ENCODE measurements at regions not wholly inside any gene's neighbourhood (a gene's known extent, or its start where the extent isn't known, plus 50 kb on each side); places are given as distances from the start of the nearest gene placed in this dataset.

GRCh38 chr9:82695704-82696103, 367.2 kb downstream of the RASEF start:
- DNase-seq: no peak
- CTCF ChIA-PET: no interaction called here
- Mint-ChIP-seq H3K27me3 (no peaks in the 10 kb centered on the region), H3K36me3 (no peaks in the 10 kb centered on the region), H3K9me3 (peaks cover 8% of the 10 kb centered on the region), H3K4me3 (no peak overlapping the region), H3K4me1 (no peaks in the 10 kb centered on the region), H3K27ac (no peak overlapping the region)

- Mint-ChIP-seq H3K9me3 (peaks cover 19% of the 10 kb centered on the region), H3K36me3 (no peaks in the 10 kb centered on the region), H3K27me3 (no peaks in the 10 kb centered on the region), H3K4me3 (no peak overlapping the region), H3K27ac (no peak overlapping the region), H3K4me1 (no peaks in the 10 kb centered on the region)
- DNase-seq: no peak
- CTCF ChIA-PET: no interaction called here
These were observed 356.2 kb downstream of the RASEF start for GRCh38 chr9:82706786-82707185.

- no peaks in the 10 kb centered on the region for H3K36me3 Mint-ChIP-seq
These were observed 346.1 kb downstream of the RASEF start for GRCh38 chr9:82716821-82717220.

GRCh38 chr9:82720515-82720914, 342.4 kb downstream of the RASEF start:
- Mint-ChIP-seq H3K4me3 (no peak overlapping the region), H3K36me3 (no peaks in the 10 kb centered on the region), H3K27me3 (no peaks in the 10 kb centered on the region), H3K9me3 (peaks cover 3% of the 10 kb centered on the region), H3K27ac (no peak overlapping the region), H3K4me1 (no peaks in the 10 kb centered on the region)
- no peak for DNase-seq
- CTCF ChIA-PET: no interaction called here

More at GRCh38 chr9:82716821-82717220, 346.1 kb downstream of the RASEF start:
- H3K27me3 Mint-ChIP-seq: no peaks in the 10 kb centered on the region
- DNase-seq: no peak
- H3K4me1 Mint-ChIP-seq: no peaks in the 10 kb centered on the region
- no peak overlapping the region for H3K4me3 Mint-ChIP-seq
- H3K27ac Mint-ChIP-seq: no peak overlapping the region
- CTCF ChIA-PET: no interaction called here
- peaks cover 3% of the 10 kb centered on the region for H3K9me3 Mint-ChIP-seq

- Mint-ChIP-seq H3K4me3 (no peak overlapping the region), H3K9me3 (peaks cover 3% of the 10 kb centered on the region), H3K4me1 (no peaks in the 10 kb centered on the region), H3K36me3 (no peaks in the 10 kb centered on the region), H3K27ac (no peak overlapping the region), H3K27me3 (no peaks in the 10 kb centered on the region)
- DNase-seq: no peak
- CTCF ChIA-PET: no interaction called here
These were observed 341.3 kb downstream of the RASEF start for GRCh38 chr9:82721593-82721992.

GRCh38 chr9:82722051-82722450, 340.9 kb downstream of the RASEF start:
- Mint-ChIP-seq H3K9me3 (peaks cover 3% of the 10 kb centered on the region), H3K27me3 (no peaks in the 10 kb centered on the region), H3K36me3 (no peaks in the 10 kb centered on the region), H3K27ac (no peak overlapping the region), H3K4me1 (no peaks in the 10 kb centered on the region), H3K4me3 (no peak overlapping the region)
- DNase-seq: no peak
- CTCF ChIA-PET: no interaction called here

GRCh38 chr9:82722561-82722960, 340.4 kb downstream of the RASEF start:
- H3K4me1 Mint-ChIP-seq: no peaks in the 10 kb centered on the region
- CTCF ChIA-PET: no interaction called here

GRCh38 chr9:82726424-82727276, 336.3 kb downstream of the RASEF start:
- H3K4me3 Mint-ChIP-seq: no peak overlapping the region
- peaks cover 1% of the 10 kb centered on the region for H3K9me3 Mint-ChIP-seq
- CTCF ChIA-PET: no interaction called here
- no peak overlapping the region for H3K27ac Mint-ChIP-seq
- H3K27me3 Mint-ChIP-seq: no peaks in the 10 kb centered on the region
- H3K36me3 Mint-ChIP-seq: no peaks in the 10 kb centered on the region
- H3K4me1 Mint-ChIP-seq: no peaks in the 10 kb centered on the region
- no peak for DNase-seq

More at GRCh38 chr9:82722561-82722960, 340.4 kb downstream of the RASEF start:
- H3K36me3 Mint-ChIP-seq: no peaks in the 10 kb centered on the region
- H3K27me3 Mint-ChIP-seq: no peaks in the 10 kb centered on the region
- no peak for DNase-seq
- H3K9me3 Mint-ChIP-seq: peaks cover 3% of the 10 kb centered on the region
- no peak overlapping the region for H3K27ac Mint-ChIP-seq
- no peak overlapping the region for H3K4me3 Mint-ChIP-seq

- Mint-ChIP-seq H3K4me3 (no peak overlapping the region), H3K4me1 (no peaks in the 10 kb centered on the region), H3K36me3 (no peaks in the 10 kb centered on the region), H3K27me3 (no peaks in the 10 kb centered on the region), H3K27ac (no peak overlapping the region), H3K9me3 (peaks cover 5% of the 10 kb centered on the region)
- DNase-seq: no peak
- CTCF ChIA-PET: no interaction called here
These were observed 333.8 kb downstream of the RASEF start for GRCh38 chr9:82729141-82729540.

- no peak overlapping the region for H3K4me3 Mint-ChIP-seq
- CTCF ChIA-PET: no interaction called here
These were observed 332.9 kb downstream of the RASEF start for GRCh38 chr9:82729991-82730589.

GRCh38 chr9:82732928-82733327, 330.0 kb downstream of the RASEF start:
- H3K4me1 Mint-ChIP-seq: no peaks in the 10 kb centered on the region
- H3K36me3 Mint-ChIP-seq: no peaks in the 10 kb centered on the region
- H3K27ac Mint-ChIP-seq: no peak overlapping the region
- H3K4me3 Mint-ChIP-seq: no peak overlapping the region
- no peaks in the 10 kb centered on the region for H3K27me3 Mint-ChIP-seq
- no peak for DNase-seq
- CTCF ChIA-PET: no interaction called here
- H3K9me3 Mint-ChIP-seq: peaks cover 5% of the 10 kb centered on the region

More at GRCh38 chr9:82729991-82730589, 332.9 kb downstream of the RASEF start:
- Mint-ChIP-seq H3K36me3 (no peaks in the 10 kb centered on the region), H3K9me3 (peaks cover 5% of the 10 kb centered on the region), H3K27ac (no peak overlapping the region), H3K27me3 (no peaks in the 10 kb centered on the region), H3K4me1 (no peaks in the 10 kb centered on the region)
- no peak for DNase-seq

GRCh38 chr9:82736126-82736525, 326.8 kb downstream of the RASEF start:
- peaks cover 5% of the 10 kb centered on the region for H3K9me3 Mint-ChIP-seq
- DNase-seq: no peak

GRCh38 chr9:82736701-82737100, 326.2 kb downstream of the RASEF start:
- Mint-ChIP-seq H3K4me1 (no peaks in the 10 kb centered on the region), H3K36me3 (no peaks in the 10 kb centered on the region), H3K9me3 (peaks cover 5% of the 10 kb centered on the region), H3K4me3 (no peak overlapping the region), H3K27ac (no peak overlapping the region), H3K27me3 (no peaks in the 10 kb centered on the region)
- DNase-seq: no peak
- CTCF ChIA-PET: no interaction called here

More at GRCh38 chr9:82736126-82736525, 326.8 kb downstream of the RASEF start:
- CTCF ChIA-PET: no interaction called here
- no peak overlapping the region for H3K27ac Mint-ChIP-seq
- no peak overlapping the region for H3K4me3 Mint-ChIP-seq
- H3K27me3 Mint-ChIP-seq: no peaks in the 10 kb centered on the region
- H3K4me1 Mint-ChIP-seq: no peaks in the 10 kb centered on the region
- H3K36me3 Mint-ChIP-seq: no peaks in the 10 kb centered on the region

GRCh38 chr9:82745919-82746318, 317.0 kb downstream of the RASEF start:
- Mint-ChIP-seq H3K27me3 (no peaks in the 10 kb centered on the region), H3K4me1 (no peaks in the 10 kb centered on the region), H3K9me3 (no peaks in the 10 kb centered on the region), H3K27ac (no peak overlapping the region), H3K36me3 (no peaks in the 10 kb centered on the region), H3K4me3 (no peak overlapping the region)
- CTCF ChIA-PET: no interaction called here
- DNase-seq: no peak

- Mint-ChIP-seq H3K36me3 (no peaks in the 10 kb centered on the region), H3K4me3 (no peak overlapping the region), H3K27me3 (no peaks in the 10 kb centered on the region), H3K9me3 (no peaks in the 10 kb centered on the region), H3K4me1 (no peaks in the 10 kb centered on the region), H3K27ac (no peak overlapping the region)
- CTCF ChIA-PET: no interaction called here
- DNase-seq: no peak
These were observed 312.5 kb downstream of the RASEF start for GRCh38 chr9:82750411-82750913.
